Astrocyte (in vitro differentiated cells and primary cell): ENCODE measurements at regions not wholly inside any gene's neighbourhood (a gene's known extent, or its start where the extent isn't known, plus 50 kb on each side); places are given as distances from the start of the nearest gene placed in this dataset.

Experiments used
- CTCF ChIP-seq: IDR thresholded peaks from 2 replicates; pipeline ENCODE4 v1.5.1; 2011; ENCODE audit warnings: low read depth, mild to moderate bottlenecking, inconsistent platforms, low read length, moderate library complexity; ENCODE audit not compliant: insufficient read depth
- EZH2 ChIP-seq: IDR thresholded peaks from 2 replicates; pipeline ENCODE4 v1.6.1; 2012; ENCODE audit warnings: mild to moderate bottlenecking, low read length, inconsistent platforms; ENCODE audit not compliant: insufficient read depth

DNA sequence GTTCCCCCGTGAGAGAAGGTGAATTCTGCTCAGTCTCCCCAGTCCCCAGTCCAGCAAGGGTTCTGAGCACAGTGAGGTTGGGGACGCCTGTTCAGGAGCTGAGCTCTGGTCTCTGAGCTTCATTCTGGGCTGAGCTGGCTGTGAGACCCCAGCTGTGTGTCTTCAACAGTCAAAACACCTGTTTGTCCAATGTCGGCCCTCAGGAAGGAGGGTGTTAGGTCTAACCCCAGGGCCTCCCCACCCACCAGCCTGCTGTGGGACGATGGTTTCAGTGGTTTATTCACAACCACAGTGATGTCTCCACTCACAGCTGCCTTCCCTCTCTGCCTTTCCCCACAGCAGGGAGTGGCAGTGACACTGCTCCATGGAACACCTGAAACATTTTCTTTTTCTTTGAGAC is 1282.9 kb downstream of the TBC1D22A start:
- no peak for TF ChIP-seq EZH2
- TF ChIP-seq CTCF: no peak
